Type B pancreatic cell (in vitro differentiated cells): ENCODE measurements at regions not wholly inside any gene's neighbourhood (a gene's known extent, or its start where the extent isn't known, plus 50 kb on each side); places are given as distances from the start of the nearest gene placed in this dataset.

Experiments used
- DNase-seq: peaks from one replicate; pipeline ENCODE4 v3.0.0; 2021; ENCODE audit warnings: mixed read lengths; ENCODE audit not compliant: unreplicated experiment; ENCODE audit errors: extremely low spot score
- H3K27ac Mint-ChIP-seq: 2 replicates; pipeline ENCODE4 v1.8.0; 2021; ENCODE audit warnings: mild to moderate bottlenecking, mixed read lengths
- H3K27me3 Mint-ChIP-seq: 2 replicates; pipeline ENCODE4 v1.8.0; 2021; ENCODE audit warnings: mixed read lengths
- H3K36me3 Mint-ChIP-seq: 2 replicates; pipeline ENCODE4 v1.8.0; 2021; ENCODE audit warnings: mixed read lengths
- H3K4me1 Mint-ChIP-seq: one replicate; pipeline ENCODE4 v1.8.0; 2021; ENCODE audit warnings: mixed read lengths; ENCODE audit not compliant: unreplicated experiment
- H3K4me3 Mint-ChIP-seq: 2 replicates; pipeline ENCODE4 v1.8.0; 2021; ENCODE audit warnings: mild to moderate bottlenecking, mixed read lengths
- H3K9me3 Mint-ChIP-seq: 2 replicates; pipeline ENCODE4 v1.8.0; 2021; ENCODE audit warnings: mixed read lengths
- CTCF ChIP-seq: fragments of 200-600 bp; sonication (generic); conservative IDR thresholded peaks from 2 replicates; pipeline ENCODE4 v1.5.0; 2021; ENCODE audit warnings: antibody characterized with exemption, mild to moderate bottlenecking

DNA sequence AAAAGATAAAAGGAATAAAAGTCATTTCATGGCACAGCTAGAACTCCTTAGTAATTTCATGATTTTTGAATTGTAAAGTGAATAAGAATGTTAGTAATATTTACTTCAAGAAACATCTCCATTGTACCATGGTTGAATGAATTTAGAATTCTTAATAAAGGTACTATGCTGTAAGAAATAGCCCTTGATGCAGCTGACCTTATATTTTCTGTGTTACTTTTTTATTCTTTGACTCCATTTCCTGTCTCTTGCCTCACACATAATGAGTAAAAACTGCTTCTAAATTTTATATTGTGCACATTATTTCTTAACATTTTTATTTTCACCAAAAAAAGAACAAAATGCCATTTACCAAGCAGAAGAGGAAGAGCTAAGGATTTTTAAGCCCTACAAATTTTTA is 81.9 kb upstream of the PDHA2 start:
- Mint-ChIP-seq H3K4me1 (peaks cover 5% of the 10 kb centered on the region), H3K27ac (no peak overlapping the region), H3K36me3 (no peaks in the 10 kb centered on the region), H3K9me3 (peaks cover 7% of the 10 kb centered on the region), H3K27me3 (peaks cover 1% of the 10 kb centered on the region), H3K4me3 (no peak overlapping the region)
- TF ChIP-seq CTCF, result no peak
- no peak for DNase-seq

GRCh38 chr4:95754667-95755066 is 85.2 kb upstream of the PDHA2 start:
- TF ChIP-seq CTCF, result no peak
- Mint-ChIP-seq H3K36me3 (no peaks in the 10 kb centered on the region), H3K27ac (no peak overlapping the region), H3K27me3 (peaks cover 3% of the 10 kb centered on the region), H3K4me3 (no peak overlapping the region), H3K9me3 (no peaks in the 10 kb centered on the region), H3K4me1 (no peaks in the 10 kb centered on the region)
- no peak for DNase-seq

GRCh38 chr4:95749204-95749603 is 90.7 kb upstream of the PDHA2 start:
- Mint-ChIP-seq H3K4me3 (no peak overlapping the region), H3K9me3 (no peaks in the 10 kb centered on the region), H3K4me1 (peaks cover 4% of the 10 kb centered on the region), H3K36me3 (no peaks in the 10 kb centered on the region), H3K27me3 (peaks cover 3% of the 10 kb centered on the region), H3K27ac (no peak overlapping the region)
- TF ChIP-seq CTCF, result no peak
- DNase-seq, result no peak

DNA sequence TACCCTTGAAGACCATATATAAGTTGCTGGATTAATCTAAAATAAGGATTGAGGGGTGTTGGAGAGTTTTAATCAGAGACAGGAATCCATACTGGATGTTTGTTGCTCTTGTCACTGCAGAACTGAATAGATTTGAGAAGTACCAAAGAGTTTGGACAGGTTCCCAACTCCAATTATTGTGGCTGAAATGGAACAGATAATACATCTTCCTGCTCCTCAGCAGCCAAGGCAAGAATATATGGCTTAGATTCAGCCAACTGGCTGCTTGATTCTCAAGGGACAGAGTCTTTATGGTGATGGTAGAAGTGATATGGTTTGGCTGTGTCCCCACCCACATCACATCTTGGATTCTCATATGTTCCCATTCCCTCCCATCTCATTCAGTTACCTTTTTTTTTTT is 97.0 kb upstream of the PDHA2 start:
- TF ChIP-seq CTCF, result no peak
- peaks cover 4% of the 10 kb centered on the region for H3K4me1 Mint-ChIP-seq
- DNase-seq, result no peak
- H3K9me3 Mint-ChIP-seq, result peaks cover 7% of the 10 kb centered on the region
- H3K36me3 Mint-ChIP-seq, result no peaks in the 10 kb centered on the region
- H3K27me3 Mint-ChIP-seq, result no peaks in the 10 kb centered on the region
- no peak overlapping the region for H3K27ac Mint-ChIP-seq
- no peak overlapping the region for H3K4me3 Mint-ChIP-seq

- DNase-seq, result no peak
- TF ChIP-seq CTCF, result no peak
- Mint-ChIP-seq H3K4me1 (peaks cover 2% of the 10 kb centered on the region), H3K9me3 (peaks cover 7% of the 10 kb centered on the region), H3K27me3 (no peaks in the 10 kb centered on the region), H3K36me3 (no peaks in the 10 kb centered on the region), H3K4me3 (no peak overlapping the region), H3K27ac (no peak overlapping the region)
Measured at GRCh38 chr4:95742179-95742578, 97.7 kb upstream of the PDHA2 start.

GRCh38 chr4:95732061-95732460 is 107.8 kb upstream of the PDHA2 start:
- Mint-ChIP-seq H3K9me3 (peaks cover 4% of the 10 kb centered on the region), H3K4me3 (no peak overlapping the region)
- no peak for DNase-seq

More at GRCh38 chr4:95732061-95732460, 107.8 kb upstream of the PDHA2 start:
- no peak overlapping the region for H3K27ac Mint-ChIP-seq
- no peak for TF ChIP-seq CTCF
- no peaks in the 10 kb centered on the region for H3K27me3 Mint-ChIP-seq
- H3K36me3 Mint-ChIP-seq, result no peaks in the 10 kb centered on the region
- peaks cover 4% of the 10 kb centered on the region for H3K4me1 Mint-ChIP-seq
